ENCODE measurements at regions not wholly inside any gene's neighbourhood (a gene's known extent, or its start where the extent isn't known, plus 50 kb on each side); places are given as distances from the start of the nearest gene placed in this dataset.
"Not testable (repeated sequence)": the region's sequence is repeated elsewhere in the genome, so short reads cannot be mapped to it uniquely, and the experiment has no call there.

DNA sequence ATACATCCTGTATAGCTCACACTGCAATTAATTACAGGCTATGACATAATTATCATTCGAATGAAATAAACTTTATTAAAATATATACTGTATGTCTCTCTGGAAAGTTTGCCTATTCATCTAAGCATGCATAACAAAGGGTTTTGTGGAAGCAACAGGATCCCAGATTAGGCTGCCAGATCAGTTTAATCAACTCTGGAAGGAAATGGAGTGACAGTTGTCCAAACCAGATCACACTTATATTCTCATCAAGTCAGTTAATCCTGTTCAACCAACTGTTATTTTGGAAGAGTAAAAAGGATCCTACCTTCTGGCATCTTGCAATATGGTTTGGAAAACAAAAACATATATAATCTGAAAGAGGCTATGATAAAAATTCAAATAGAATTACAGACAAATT, 312.2 kb downstream of the FAT4 start:
- no peak overlapping the region for H2AFZ ChIP-seq (ENCODE audit: low read length)
- no peak overlapping the region for H3K27ac ChIP-seq (ENCODE audit: low read length)
- no peak overlapping the region for H3K4me3 ChIP-seq (ENCODE audit: low read length)
- DNase-seq, result no peak
- no peaks in the 10 kb centered on the region for H3K79me2 ChIP-seq (ENCODE audit: low read length)
- no peak overlapping the region for H3K4me2 ChIP-seq (ENCODE audit: low read depth, low read length, poor library complexity, severe bottlenecking)
- H3K9me2 ChIP-seq (replicated peaks; ENCODE audit: insufficient read depth, low read length), result no peaks in the 10 kb centered on the region
- H3K36me3 ChIP-seq (ENCODE audit: insufficient read depth, low read length), result no peaks in the 10 kb centered on the region
- no peaks in the 10 kb centered on the region for H4K20me1 ChIP-seq (ENCODE audit: insufficient read depth, low read depth, low read length)
- H3K27me3 ChIP-seq (ENCODE audit: low read length), result no peaks in the 10 kb centered on the region
- H3K9ac ChIP-seq (ENCODE audit: low read length), result no peak overlapping the region
- no peaks in the 10 kb centered on the region for H3K4me1 ChIP-seq (ENCODE audit: low read length)
- H3K9me3 ChIP-seq (ENCODE audit: low read length), result peaks cover 12% of the 10 kb centered on the region

GRCh38 chr4:125639182-125639621, 324.4 kb downstream of the FAT4 start:
- no peak overlapping the region for H3K4me2 ChIP-seq (ENCODE audit: low read depth, low read length, poor library complexity, severe bottlenecking)

DNA sequence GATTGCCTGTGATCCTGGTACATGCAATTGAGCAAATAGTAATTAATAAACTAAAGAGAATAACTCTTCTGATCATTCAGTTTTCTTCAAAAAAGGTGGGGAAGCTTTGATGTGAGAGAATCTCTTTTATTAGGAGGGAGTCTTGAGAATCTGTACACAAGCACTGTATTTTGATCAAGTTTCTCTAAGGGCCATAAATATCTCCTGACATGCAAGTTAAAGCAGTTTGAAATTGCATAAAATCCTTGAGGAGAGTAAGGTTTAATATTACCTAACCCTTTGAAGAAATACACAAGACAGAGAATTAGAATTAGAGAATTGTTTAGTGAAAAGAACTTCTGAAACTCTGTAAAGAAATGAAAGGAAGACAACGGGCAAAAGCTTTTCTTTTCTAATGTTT, 326.9 kb downstream of the FAT4 start:
- Histone ChIP-seq H3K9me2 (replicated peaks; ENCODE audit: insufficient read depth, low read length) (no peaks in the 10 kb centered on the region), H2AFZ (ENCODE audit: low read length) (no peak overlapping the region), H3K79me2 (ENCODE audit: low read length) (no peaks in the 10 kb centered on the region), H3K27ac (ENCODE audit: low read length) (no peak overlapping the region), H3K9me3 (ENCODE audit: low read length) (0 out of 2 replicates have a peak, but pooled peaks cover 2% of the 10 kb centered on the region), H3K9ac (ENCODE audit: low read length) (no peak overlapping the region), H4K20me1 (ENCODE audit: insufficient read depth, low read depth, low read length) (no peaks in the 10 kb centered on the region), H3K4me2 (ENCODE audit: low read depth, low read length, poor library complexity, severe bottlenecking) (peak overlapping the region; percentile 2), H3K4me1 (ENCODE audit: low read length) (peaks cover 7% of the 10 kb centered on the region), H3K27me3 (ENCODE audit: low read length) (no peaks in the 10 kb centered on the region), H3K36me3 (ENCODE audit: insufficient read depth, low read length) (no peaks in the 10 kb centered on the region), H3K4me3 (ENCODE audit: low read length) (no peak overlapping the region)
- no peak for DNase-seq

More at GRCh38 chr4:125639182-125639621, 324.4 kb downstream of the FAT4 start:
- Histone ChIP-seq H4K20me1 (ENCODE audit: insufficient read depth, low read depth, low read length) (no peaks in the 10 kb centered on the region), H3K4me3 (ENCODE audit: low read length) (no peak overlapping the region), H3K9ac (ENCODE audit: low read length) (no peak overlapping the region), H3K9me2 (replicated peaks; ENCODE audit: insufficient read depth, low read length) (no peaks in the 10 kb centered on the region), H3K27ac (ENCODE audit: low read length) (no peak overlapping the region), H3K4me1 (ENCODE audit: low read length) (peaks cover 7% of the 10 kb centered on the region), H2AFZ (ENCODE audit: low read length) (no peak overlapping the region), H3K27me3 (ENCODE audit: low read length) (no peaks in the 10 kb centered on the region), H3K9me3 (ENCODE audit: low read length) (peaks cover 7% of the 10 kb centered on the region), H3K79me2 (ENCODE audit: low read length) (no peaks in the 10 kb centered on the region), H3K36me3 (ENCODE audit: insufficient read depth, low read length) (no peaks in the 10 kb centered on the region)
- no peak for DNase-seq

GRCh38 chr4:125642645-125643044, 327.9 kb downstream of the FAT4 start:
- peaks cover 7% of the 10 kb centered on the region for H3K4me1 ChIP-seq (ENCODE audit: low read length)
- H3K36me3 ChIP-seq (ENCODE audit: insufficient read depth, low read length), result no peaks in the 10 kb centered on the region
- no peaks in the 10 kb centered on the region for H3K27me3 ChIP-seq (ENCODE audit: low read length)
- H2AFZ ChIP-seq (ENCODE audit: low read length), result no peak overlapping the region
- no peak overlapping the region for H3K27ac ChIP-seq (ENCODE audit: low read length)
- no peak overlapping the region for H3K9ac ChIP-seq (ENCODE audit: low read length)
- no peaks in the 10 kb centered on the region for H3K79me2 ChIP-seq (ENCODE audit: low read length)
- H3K9me2 ChIP-seq (replicated peaks; ENCODE audit: insufficient read depth, low read length), result no peaks in the 10 kb centered on the region
- 0 out of 2 replicates have a peak, but pooled peaks cover 2% of the 10 kb centered on the region for H3K9me3 ChIP-seq (ENCODE audit: low read length)
- no peaks in the 10 kb centered on the region for H4K20me1 ChIP-seq (ENCODE audit: insufficient read depth, low read depth, low read length)
- DNase-seq, result no peak
- H3K4me2 ChIP-seq (ENCODE audit: low read depth, low read length, poor library complexity, severe bottlenecking), result no peak overlapping the region
- H3K4me3 ChIP-seq (ENCODE audit: low read length), result no peak overlapping the region

DNA sequence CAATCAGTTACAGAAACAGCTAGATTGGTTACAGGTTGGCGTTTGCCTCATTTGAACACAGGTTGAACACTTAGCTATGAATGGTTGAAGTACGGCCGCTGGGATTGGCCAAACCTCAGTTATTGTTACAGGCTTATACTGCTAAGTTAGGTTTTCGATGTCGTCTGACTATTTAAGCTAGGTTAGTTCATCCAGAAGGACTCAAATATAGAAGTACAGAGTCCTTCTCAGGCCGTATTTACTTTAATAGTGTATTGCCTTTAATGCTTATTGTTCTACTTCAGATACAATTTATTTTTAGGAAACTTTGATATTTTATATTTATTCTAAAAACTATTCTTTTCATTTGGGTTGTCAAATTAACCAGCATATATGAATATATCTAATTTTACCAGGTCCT, 334.7 kb downstream of the FAT4 start:
- no peaks in the 10 kb centered on the region for H3K36me3 ChIP-seq (ENCODE audit: insufficient read depth, low read length)

GRCh38 chr4:125650557-125650956, 335.8 kb downstream of the FAT4 start:
- no peak overlapping the region for H3K4me3 ChIP-seq (ENCODE audit: low read length)
- H3K9me2 ChIP-seq (replicated peaks; ENCODE audit: insufficient read depth, low read length), result no peaks in the 10 kb centered on the region
- H4K20me1 ChIP-seq (ENCODE audit: insufficient read depth, low read depth, low read length), result no peaks in the 10 kb centered on the region
- H3K9me3 ChIP-seq (ENCODE audit: low read length), result peaks cover 3% of the 10 kb centered on the region; the same call in 1 of the 2 replicates
- no peaks in the 10 kb centered on the region for H3K36me3 ChIP-seq (ENCODE audit: insufficient read depth, low read length)
- DNase-seq, result no peak
- H2AFZ ChIP-seq (ENCODE audit: low read length), result no peak overlapping the region; the same call in 1 of the 2 replicates
- H3K79me2 ChIP-seq (ENCODE audit: low read length), result no peaks in the 10 kb centered on the region
- H3K4me1 ChIP-seq (ENCODE audit: low read length), result no peaks in the 10 kb centered on the region
- H3K4me2 ChIP-seq (ENCODE audit: low read depth, low read length, poor library complexity, severe bottlenecking), result no peak overlapping the region
- H3K27me3 ChIP-seq (ENCODE audit: low read length), result no peaks in the 10 kb centered on the region
- no peak overlapping the region for H3K9ac ChIP-seq (ENCODE audit: low read length)
- no peak overlapping the region for H3K27ac ChIP-seq (ENCODE audit: low read length)

More for the DNA sequence above, 334.7 kb downstream of the FAT4 start:
- H3K9ac ChIP-seq (ENCODE audit: low read length), result no peak overlapping the region
- no peak overlapping the region for H2AFZ ChIP-seq (ENCODE audit: low read length)
- no peaks in the 10 kb centered on the region for H4K20me1 ChIP-seq (ENCODE audit: insufficient read depth, low read depth, low read length)
- H3K79me2 ChIP-seq (ENCODE audit: low read length), result no peaks in the 10 kb centered on the region
- H3K27ac ChIP-seq (ENCODE audit: low read length), result no peak overlapping the region
- no peaks in the 10 kb centered on the region for H3K9me2 ChIP-seq (replicated peaks; ENCODE audit: insufficient read depth, low read length)
- H3K27me3 ChIP-seq (ENCODE audit: low read length), result no peaks in the 10 kb centered on the region
- no peak overlapping the region for H3K4me2 ChIP-seq (ENCODE audit: low read depth, low read length, poor library complexity, severe bottlenecking)
- DNase-seq, result no peak
- H3K9me3 ChIP-seq (ENCODE audit: low read length), result peaks cover 3% of the 10 kb centered on the region; the same call in 1 of the 2 replicates
- H3K4me3 ChIP-seq (ENCODE audit: low read length), result no peak overlapping the region
- no peaks in the 10 kb centered on the region for H3K4me1 ChIP-seq (ENCODE audit: low read length)

DNA sequence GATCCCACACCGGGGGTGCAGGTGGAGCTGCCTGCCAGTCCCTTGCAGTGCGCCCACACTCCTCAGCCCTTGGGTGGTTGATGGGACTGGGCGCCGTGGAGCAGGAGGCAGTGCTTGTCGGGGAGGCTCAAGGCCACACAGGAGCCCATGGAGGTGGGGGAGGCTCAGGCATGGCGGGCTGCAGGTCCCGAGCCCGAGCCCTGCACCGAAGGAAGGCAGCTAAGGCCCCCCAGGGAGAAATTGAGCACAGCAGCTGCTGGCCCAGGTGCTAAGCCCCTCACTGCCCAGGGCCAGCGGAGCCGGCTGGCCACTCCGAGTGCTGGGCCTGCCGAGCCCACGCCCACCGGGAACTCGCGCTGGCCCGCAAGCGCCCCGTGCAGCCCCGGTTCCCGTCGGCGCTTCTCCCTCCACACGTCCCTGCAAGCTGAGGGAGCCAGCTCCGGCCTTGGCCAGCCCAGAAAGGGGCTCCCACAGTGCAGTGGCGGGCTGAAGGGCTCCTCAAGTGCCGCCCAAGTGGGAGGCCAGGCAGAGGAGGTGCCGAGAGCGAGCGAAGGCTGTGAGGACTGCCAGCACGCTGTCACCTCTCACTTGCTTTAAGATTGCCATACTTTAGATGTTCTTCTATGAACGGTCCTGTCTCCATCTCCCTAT, 337.1 kb downstream of the FAT4 start:
- H3K79me2 ChIP-seq (ENCODE audit: low read length); H3K27me3 ChIP-seq (ENCODE audit: low read length); H3K4me2 ChIP-seq (ENCODE audit: low read depth, low read length, poor library complexity, severe bottlenecking); H4K20me1 ChIP-seq (ENCODE audit: insufficient read depth, low read depth, low read length); H3K9ac ChIP-seq (ENCODE audit: low read length); H3K36me3 ChIP-seq (ENCODE audit: insufficient read depth, low read length); H3K4me3 ChIP-seq (ENCODE audit: low read length); H3K9me3 ChIP-seq (ENCODE audit: low read length); H3K27ac ChIP-seq (ENCODE audit: low read length); H3K9me2 ChIP-seq (replicated peaks; ENCODE audit: insufficient read depth, low read length); DNase-seq; H3K4me1 ChIP-seq (ENCODE audit: low read length); H2AFZ ChIP-seq (ENCODE audit: low read length): not testable (repeated sequence)

DNA sequence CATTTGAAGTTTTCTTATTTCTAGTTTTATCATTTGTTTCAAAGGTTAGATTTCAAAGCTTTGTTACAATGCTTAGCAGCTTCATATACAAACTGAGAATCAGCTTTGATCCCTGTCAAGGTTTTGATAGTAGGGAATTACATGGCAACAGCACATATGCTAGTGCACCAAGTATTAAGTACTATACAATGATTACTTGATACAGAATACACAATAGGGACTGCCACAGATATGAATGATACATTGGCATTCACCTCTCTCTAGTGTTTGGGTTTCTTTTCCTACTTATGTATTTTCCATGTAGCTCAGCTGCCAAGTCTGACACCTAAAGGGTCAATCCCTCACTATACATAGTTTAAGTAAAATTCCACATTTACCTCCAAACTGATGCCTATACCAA, 344.0 kb downstream of the FAT4 start:
- DNase-seq, result no peak
- Histone ChIP-seq H3K4me3 (ENCODE audit: low read length) (no peak overlapping the region), H3K9ac (ENCODE audit: low read length) (no peak overlapping the region), H3K27ac (ENCODE audit: low read length) (no peak overlapping the region), H3K4me1 (ENCODE audit: low read length) (no peaks in the 10 kb centered on the region), H2AFZ (ENCODE audit: low read length) (no peak overlapping the region), H3K36me3 (ENCODE audit: insufficient read depth, low read length) (no peaks in the 10 kb centered on the region), H3K79me2 (ENCODE audit: low read length) (no peaks in the 10 kb centered on the region), H3K9me3 (ENCODE audit: low read length) (no peaks in the 10 kb centered on the region; the same call in 1 of the 2 replicates), H3K4me2 (ENCODE audit: low read depth, low read length, poor library complexity, severe bottlenecking) (no peak overlapping the region), H4K20me1 (ENCODE audit: insufficient read depth, low read depth, low read length) (no peaks in the 10 kb centered on the region), H3K27me3 (ENCODE audit: low read length) (no peaks in the 10 kb centered on the region), H3K9me2 (replicated peaks; ENCODE audit: insufficient read depth, low read length) (no peaks in the 10 kb centered on the region)

Measured in Karpas-422 (cell line).